Dedifferentiated amniotic fluid mesenchymal stem cell (primary cell): ENCODE measurements at regions not wholly inside any gene's neighbourhood (a gene's known extent, or its start where the extent isn't known, plus 50 kb on each side); places are given as distances from the start of the nearest gene placed in this dataset.
"Not testable (repeated sequence)": the region's sequence is repeated elsewhere in the genome, so short reads cannot be mapped to it uniquely, and the experiment has no call there.

Experiments used
- DNase-seq: peaks from one replicate; pipeline ENCODE4 v3.0.0-alpha.2; 2016; ENCODE audit errors: extremely low spot score

- DNase-seq, result no peak
Measured at GRCh38 chr5:104913841-104914281, 1351.3 kb upstream of the NUDT12 start.

DNA sequence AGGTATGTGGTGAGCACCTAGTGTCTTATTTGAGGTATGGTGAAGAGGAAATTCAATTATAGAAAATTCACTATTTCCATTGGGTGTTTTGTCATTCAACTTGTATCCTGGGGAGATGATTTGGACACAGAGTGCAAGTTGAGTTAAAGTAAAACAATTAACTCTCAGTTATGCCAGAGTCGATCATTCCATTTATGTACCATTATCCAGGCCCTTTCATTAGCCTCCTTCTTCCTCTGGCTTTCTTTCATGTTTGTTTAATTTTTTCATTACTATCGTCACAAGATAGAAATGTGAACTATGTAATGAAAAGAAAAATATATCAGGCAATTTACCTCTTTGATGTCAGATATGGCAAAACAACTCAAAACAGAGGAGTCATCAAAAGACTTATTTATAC is 1347.2 kb upstream of the NUDT12 start:
- no peak for DNase-seq

- no peak for DNase-seq
Measured at GRCh38 chr5:104904561-104904960, 1342.0 kb upstream of the NUDT12 start.

GRCh38 chr5:104903941-104904340 is 1341.4 kb upstream of the NUDT12 start:
- DNase-seq, result no peak

DNA sequence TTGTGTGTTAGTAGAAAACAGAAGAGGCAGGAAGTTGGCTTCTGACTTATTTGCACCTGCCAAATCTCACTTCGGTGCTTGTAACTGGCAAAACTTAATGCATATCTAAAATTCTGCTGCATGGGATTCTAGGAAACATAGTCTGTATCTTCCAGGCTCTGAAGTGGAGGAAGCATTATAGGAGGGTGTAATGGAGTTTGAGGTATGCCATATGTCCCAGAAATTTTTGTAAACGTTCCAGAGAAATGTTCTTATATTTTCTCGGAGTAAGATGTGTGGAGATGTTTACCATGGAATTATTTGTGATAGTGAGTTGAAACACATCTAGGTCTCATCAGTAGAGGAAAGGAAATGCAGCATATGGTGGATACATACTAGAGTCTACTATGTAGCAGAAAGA is 1329.0 kb upstream of the NUDT12 start:
- no peak for DNase-seq

- DNase-seq, result no peak
Measured at GRCh38 chr5:104890767-104891166, 1328.2 kb upstream of the NUDT12 start.

- DNase-seq, result no peak
Measured at GRCh38 chr5:104859437-104859836, 1296.8 kb upstream of the NUDT12 start.

- not testable (repeated sequence) for DNase-seq
Measured at GRCh38 chr5:104852099-104852498, 1289.5 kb upstream of the NUDT12 start.

GRCh38 chr5:104845541-104845940 is 1283.0 kb upstream of the NUDT12 start:
- DNase-seq, result no peak

DNA sequence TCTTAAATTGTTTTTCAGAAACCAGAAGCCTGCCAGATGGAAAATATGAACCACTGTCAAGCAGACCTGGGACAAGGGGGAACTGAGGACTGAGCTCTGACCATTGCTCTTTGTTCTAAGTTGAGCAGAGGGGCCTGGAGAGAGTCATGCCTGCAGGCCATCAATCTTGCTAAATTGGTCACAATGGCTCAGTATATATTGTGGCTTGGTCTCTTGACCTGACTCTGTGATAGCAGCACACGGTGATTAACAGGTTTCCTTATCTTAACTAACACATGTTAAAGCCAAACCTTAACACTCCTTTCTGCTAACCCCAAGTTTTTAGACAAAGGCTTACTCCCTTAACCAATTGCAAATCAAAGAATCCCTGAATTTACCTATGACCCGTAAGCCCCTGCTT is 1281.2 kb upstream of the NUDT12 start:
- DNase-seq, result no peak

DNA sequence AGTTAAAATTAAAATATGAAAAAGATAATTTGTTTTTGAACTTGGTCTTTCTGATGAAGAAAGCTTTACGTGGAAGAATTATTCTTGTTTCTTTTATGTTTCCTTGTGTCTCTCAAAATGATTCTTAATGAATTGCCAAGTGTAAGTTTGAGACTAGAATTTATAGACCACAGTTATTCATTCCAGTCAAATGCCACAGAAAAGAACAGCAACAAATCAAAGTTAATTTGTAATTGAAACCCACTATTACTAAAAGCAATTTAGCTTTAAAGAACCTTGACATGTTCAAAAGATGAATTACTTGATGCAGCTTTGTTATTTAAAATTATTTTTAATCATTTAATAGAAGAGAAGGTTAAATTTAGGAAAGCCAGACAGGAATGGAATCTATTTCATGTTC is 1277.7 kb upstream of the NUDT12 start:
- no peak for DNase-seq

DNA sequence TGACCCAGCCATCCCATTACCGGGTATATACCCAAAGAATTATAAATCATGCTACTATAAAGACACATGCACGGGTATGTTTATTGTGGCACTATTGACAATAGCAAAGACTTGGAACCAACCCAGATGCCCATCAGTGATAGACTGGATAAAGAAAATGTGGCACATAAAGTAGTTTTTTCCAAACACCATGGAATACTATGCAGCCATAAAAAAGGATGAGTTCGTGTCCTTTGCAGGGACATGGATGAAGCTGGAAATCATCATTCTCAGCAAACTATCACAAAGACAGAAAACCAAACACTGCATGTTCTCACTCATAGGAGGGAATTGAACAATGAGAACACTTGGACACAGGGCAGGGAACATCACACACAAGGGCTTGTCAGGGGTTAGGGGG is 1268.9 kb upstream of the NUDT12 start:
- DNase-seq, result not testable (repeated sequence)

- no peak for DNase-seq
Measured at GRCh38 chr5:104821606-104822005, 1259.0 kb upstream of the NUDT12 start.

- no peak for DNase-seq
Measured at GRCh38 chr5:104817127-104817526, 1254.5 kb upstream of the NUDT12 start.

GRCh38 chr5:104815212-104815611 is 1252.6 kb upstream of the NUDT12 start:
- DNase-seq, result no peak

GRCh38 chr5:104800440-104801048 is 1238.0 kb upstream of the NUDT12 start:
- DNase-seq, result no peak

DNA sequence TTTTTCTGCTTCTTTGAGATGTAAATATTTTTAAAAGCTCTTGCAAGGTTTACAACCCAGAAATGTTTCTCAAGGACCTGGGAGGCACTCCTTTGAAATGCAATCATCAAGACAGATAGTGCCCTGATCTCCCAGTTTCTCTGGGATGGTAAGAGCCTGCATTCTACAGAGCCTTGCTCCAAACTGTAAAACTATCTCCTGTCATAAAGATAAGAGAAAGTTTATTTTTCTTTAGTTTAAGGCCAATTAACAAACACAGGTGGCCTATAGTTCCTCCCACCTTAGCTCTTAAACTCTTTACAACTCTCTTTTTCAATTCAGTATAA is 1231.1 kb upstream of the NUDT12 start:
- no peak for DNase-seq

- DNase-seq, result no peak
Measured at GRCh38 chr5:104793031-104793754, 1230.6 kb upstream of the NUDT12 start.

DNA sequence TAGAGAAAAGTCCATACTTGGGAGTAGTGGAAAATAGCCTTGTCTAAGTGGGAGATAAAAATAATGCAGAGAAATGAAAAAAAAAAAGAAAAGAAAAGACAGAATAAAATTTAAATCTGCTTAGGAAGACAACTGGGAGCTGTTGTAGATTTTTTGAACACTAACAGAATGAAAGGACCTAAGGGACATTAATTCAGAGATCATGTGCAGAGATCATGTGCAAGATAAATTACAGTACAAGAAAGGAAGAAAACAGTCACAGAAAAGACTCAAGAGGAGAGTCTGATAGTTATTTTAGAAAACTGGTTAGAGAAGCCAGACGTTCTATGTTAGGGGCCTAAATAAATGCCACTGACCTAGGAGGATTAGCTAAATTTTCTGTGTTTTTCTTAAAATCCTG is 1226.8 kb upstream of the NUDT12 start:
- no peak for DNase-seq

DNA sequence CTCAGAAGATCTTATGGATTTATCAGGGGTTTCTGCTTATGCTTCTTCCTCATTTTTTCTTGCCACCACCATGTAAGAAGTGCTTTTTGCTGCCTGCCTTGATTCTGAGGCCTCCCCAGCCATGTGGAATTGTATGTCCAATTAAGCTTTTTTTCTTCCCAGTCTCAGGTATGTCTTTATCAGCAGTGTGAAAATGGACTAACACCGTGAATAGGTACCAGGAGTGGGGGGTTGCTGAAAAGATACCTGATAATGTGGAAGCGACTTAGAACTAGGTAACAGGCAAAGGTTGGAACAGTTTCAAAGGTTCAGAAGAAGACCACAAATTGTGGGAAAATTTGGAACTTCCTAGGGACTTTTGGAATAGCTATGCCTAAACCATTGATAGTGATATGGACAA is 1222.5 kb upstream of the NUDT12 start:
- no peak for DNase-seq

DNA sequence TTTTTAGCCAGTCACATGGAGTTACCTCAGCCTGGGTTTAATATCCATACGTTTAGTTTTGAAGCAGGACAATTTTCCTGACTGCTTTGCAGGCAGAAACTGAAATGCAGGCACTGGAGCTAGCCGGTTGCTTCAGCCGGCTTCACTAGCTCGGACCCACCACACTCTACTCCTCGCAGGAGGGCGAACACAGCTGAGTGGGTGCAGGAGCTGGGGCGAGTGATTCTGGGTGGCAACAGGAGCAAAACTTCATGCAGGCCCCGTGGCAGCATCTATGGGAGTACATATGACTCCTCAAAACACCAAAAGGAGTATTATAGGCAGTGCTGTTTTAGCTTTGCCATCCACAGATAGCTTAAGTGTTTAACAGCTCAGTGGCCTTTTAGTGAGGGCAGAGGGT is 1211.8 kb upstream of the NUDT12 start:
- no peak for DNase-seq

GRCh38 chr5:104764197-104764596 is 1201.6 kb upstream of the NUDT12 start:
- DNase-seq, result no peak

- no peak for DNase-seq
Measured at GRCh38 chr5:104763216-104763615, 1200.6 kb upstream of the NUDT12 start.

GRCh38 chr5:104757915-104758314 is 1195.3 kb upstream of the NUDT12 start:
- no peak for DNase-seq
